ENCODE measurements at regions not wholly inside any gene's neighbourhood (a gene's known extent, or its start where the extent isn't known, plus 50 kb on each side); places are given as distances from the start of the nearest gene placed in this dataset.

GRCh38 chr6:90444160-90444714 lies 142.6 kb downstream of the MAP3K7 start:
- Histone ChIP-seq H3K27ac (no peak overlapping the region), H3K36me3 (replicated peaks) (no peaks in the 10 kb centered on the region), H3K27me3 (replicated peaks) (peaks cover 6% of the 10 kb centered on the region), H3K4me3 (ENCODE audit: low read depth, low read length) (no peak overlapping the region)
- in situ Hi-C loops (cut with HindIII; ENCODE audit: low pct_ligation_motif_present, low sequenced_read_pairs): no loop called here
- TF ChIP-seq CTCF (IDR thresholded peaks at IDR 0.05; ENCODE audit: low read depth, low read length, missing control alignments): no peak
- no peak for DNase-seq

- no peaks in the 10 kb centered on the region for H3K36me3 ChIP-seq (replicated peaks)
- no peak for DNase-seq
- in situ Hi-C loops (cut with HindIII; ENCODE audit: low pct_ligation_motif_present, low sequenced_read_pairs): no loop called here
Observed at GRCh38 chr6:90442366-90442765, 144.5 kb downstream of the MAP3K7 start.

GRCh38 chr6:90440586-90441283 lies 144.1 kb upstream of the BACH2 start:
- no peak for TF ChIP-seq CTCF (IDR thresholded peaks at IDR 0.05; ENCODE audit: low read depth, low read length, missing control alignments)
- peaks cover 6% of the 10 kb centered on the region for H3K27me3 ChIP-seq (replicated peaks)
- DNase-seq: no peak
- no peak overlapping the region for H3K27ac ChIP-seq
- H3K36me3 ChIP-seq (replicated peaks): no peaks in the 10 kb centered on the region
- in situ Hi-C loops (cut with HindIII; ENCODE audit: low pct_ligation_motif_present, low sequenced_read_pairs): no loop called here
- no peak overlapping the region for H3K4me3 ChIP-seq (ENCODE audit: low read depth, low read length)

More at GRCh38 chr6:90442366-90442765, 144.5 kb downstream of the MAP3K7 start:
- TF ChIP-seq CTCF (IDR thresholded peaks at IDR 0.05; ENCODE audit: low read depth, low read length, missing control alignments): no peak
- H3K27ac ChIP-seq: no peak overlapping the region
- peaks cover 6% of the 10 kb centered on the region for H3K27me3 ChIP-seq (replicated peaks)
- no peak overlapping the region for H3K4me3 ChIP-seq (ENCODE audit: low read depth, low read length)

GRCh38 chr6:90439586-90439985 lies 142.9 kb upstream of the BACH2 start:
- Histone ChIP-seq H3K36me3 (replicated peaks) (no peaks in the 10 kb centered on the region), H3K4me3 (ENCODE audit: low read depth, low read length) (no peak overlapping the region), H3K27ac (no peak overlapping the region), H3K27me3 (replicated peaks) (peaks cover 6% of the 10 kb centered on the region)
- no peak for DNase-seq
- in situ Hi-C loops (cut with HindIII; ENCODE audit: low pct_ligation_motif_present, low sequenced_read_pairs): no loop called here
- TF ChIP-seq CTCF (IDR thresholded peaks at IDR 0.05; ENCODE audit: low read depth, low read length, missing control alignments): no peak

DNA sequence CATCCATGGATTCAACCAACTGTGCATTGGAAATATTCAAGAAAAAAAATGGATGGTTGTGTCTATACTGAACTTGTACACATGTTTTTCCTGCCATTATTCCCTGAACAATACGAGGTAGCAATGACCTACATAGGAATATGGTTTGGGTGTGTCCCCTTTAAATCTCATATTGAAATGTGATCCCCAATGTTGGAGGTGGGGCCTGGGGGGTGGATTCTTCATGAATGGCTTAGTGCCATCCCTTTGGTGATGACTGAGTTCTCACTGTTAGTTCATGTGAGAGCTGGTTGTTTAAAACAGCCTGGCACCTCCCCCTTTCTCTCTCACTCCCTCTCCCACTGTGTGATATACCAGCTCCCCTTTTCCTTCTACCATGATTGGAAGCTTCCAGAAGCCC lies 139.8 kb upstream of the BACH2 start:
- in situ Hi-C loops (cut with HindIII; ENCODE audit: low pct_ligation_motif_present, low sequenced_read_pairs): no loop called here
- no peak overlapping the region for H3K27ac ChIP-seq
- no peak for TF ChIP-seq CTCF (IDR thresholded peaks at IDR 0.05; ENCODE audit: low read depth, low read length, missing control alignments)
- H3K4me3 ChIP-seq (ENCODE audit: low read depth, low read length): no peak overlapping the region
- DNase-seq: no peak
- H3K36me3 ChIP-seq (replicated peaks): no peaks in the 10 kb centered on the region
- no peaks in the 10 kb centered on the region for H3K27me3 ChIP-seq (replicated peaks)
